ENCODE measurements at regions not wholly inside any gene's neighbourhood (a gene's known extent, or its start where the extent isn't known, plus 50 kb on each side); places are given as distances from the start of the nearest gene placed in this dataset.
"Not testable (repeated sequence)": the region's sequence is repeated elsewhere in the genome, so short reads cannot be mapped to it uniquely, and the experiment has no call there.

- DNase-seq: not testable (repeated sequence)
Measured at GRCh38 chr17:30625380-30625779, 148.2 kb downstream of the GOSR1 start.

- DNase-seq: not testable (repeated sequence)
Measured at GRCh38 chr17:30624180-30624579, 147.0 kb downstream of the GOSR1 start.

GRCh38 chr17:30609682-30610081 is 132.5 kb downstream of the GOSR1 start:
- DNase-seq: not testable (repeated sequence)

- no peak for DNase-seq
Measured at GRCh38 chr17:30605523-30605922, 128.3 kb downstream of the GOSR1 start.

- DNase-seq: no peak
Measured at GRCh38 chr17:30605027-30605426, 127.8 kb downstream of the GOSR1 start.

GRCh38 chr17:30602396-30602795 is 125.2 kb downstream of the GOSR1 start:
- not testable (repeated sequence) for DNase-seq

GRCh38 chr17:30601984-30602383 is 124.8 kb downstream of the GOSR1 start:
- not testable (repeated sequence) for DNase-seq

GRCh38 chr17:30600830-30601494 is 123.8 kb downstream of the GOSR1 start:
- DNase-seq: peak in 1 of 2 experiments; percentile 38

GRCh38 chr17:30600060-30600829 is 123.0 kb downstream of the GOSR1 start:
- DNase-seq: peak; percentile 69 to 71

GRCh38 chr17:30599428-30600059 is 122.3 kb downstream of the GOSR1 start:
- DNase-seq: no peak

GRCh38 chr17:30597776-30598288 is 120.6 kb downstream of the GOSR1 start:
- DNase-seq: no peak

GRCh38 chr17:30596948-30597775 is 120.0 kb downstream of the GOSR1 start:
- DNase-seq: not testable (repeated sequence)

- DNase-seq: not testable (repeated sequence)
Measured at GRCh38 chr17:30594953-30595371, 117.8 kb downstream of the GOSR1 start.

- no peak for DNase-seq
Measured at GRCh38 chr17:30594223-30594952, 117.2 kb downstream of the GOSR1 start.

- no peak for DNase-seq
Measured at GRCh38 chr17:30590081-30590733, 113.0 kb downstream of the GOSR1 start.

- DNase-seq: no peak
Measured at GRCh38 chr17:30589431-30589830, 112.2 kb downstream of the GOSR1 start.

- DNase-seq: no peak
Measured at GRCh38 chr17:30588798-30589247, 111.6 kb downstream of the GOSR1 start.

- DNase-seq: no peak
Measured at GRCh38 chr17:30586818-30587595, 109.8 kb downstream of the GOSR1 start.

- DNase-seq: no peak
Measured at GRCh38 chr17:30584810-30585209, 107.6 kb downstream of the GOSR1 start.

GRCh38 chr17:30580916-30581315 is 103.7 kb downstream of the GOSR1 start:
- no peak for DNase-seq

All from NCI-H1930 (cell line).